GM23338 (cell line): ENCODE measurements at regions not wholly inside any gene's neighbourhood (a gene's known extent, or its start where the extent isn't known, plus 50 kb on each side); places are given as distances from the start of the nearest gene placed in this dataset.

Experiments used
- EZH2 ChIP-seq: fragments of 200-600 bp; sonication (generic); IDR thresholded peaks from one replicate; pipeline ENCODE4 v1.8.0; 2017; ENCODE audit warnings: antibody characterized with exemption, mild to moderate bottlenecking, low read depth; ENCODE audit not compliant: unreplicated experiment
- EZH2phosphoT487 ChIP-seq: fragments of 200-600 bp; sonication (generic); IDR thresholded peaks from one replicate; pipeline ENCODE4 v1.8.1; 2018; ENCODE audit warnings: antibody characterized with exemption; ENCODE audit not compliant: unreplicated experiment
- POLR2AphosphoS5 ChIP-seq: IDR thresholded peaks from 2 replicates; pipeline ENCODE4 v1.6.1; 2016; ENCODE audit warnings: antibody characterized with exemption, low read depth
- STAT1 ChIP-seq: IDR thresholded peaks from one replicate; pipeline ENCODE4 v1.6.1; 2016; ENCODE audit warnings: antibody characterized with exemption; ENCODE audit not compliant: unreplicated experiment
- TF ChIP-seq, protein P1 (sequence below), 2 experiments: fragments of 200-600 bp in 1 of 2; sonication (generic) in 1 of 2; conservative IDR thresholded peaks; 2 replicates each; pipeline versions ENCODE4 v1.5.1 to v1.6.1; 2016 to 2017; ENCODE audit warnings: antibody characterized with exemption in 2 of 2, low read depth in 2 of 2, mild to moderate bottlenecking in 2 of 2, moderate library complexity in 1 of 2

GRCh38 chr18:29616867-29617266 lies 1425.7 kb downstream of the DSC3 start:
- TF ChIP-seq, protein P1, sequence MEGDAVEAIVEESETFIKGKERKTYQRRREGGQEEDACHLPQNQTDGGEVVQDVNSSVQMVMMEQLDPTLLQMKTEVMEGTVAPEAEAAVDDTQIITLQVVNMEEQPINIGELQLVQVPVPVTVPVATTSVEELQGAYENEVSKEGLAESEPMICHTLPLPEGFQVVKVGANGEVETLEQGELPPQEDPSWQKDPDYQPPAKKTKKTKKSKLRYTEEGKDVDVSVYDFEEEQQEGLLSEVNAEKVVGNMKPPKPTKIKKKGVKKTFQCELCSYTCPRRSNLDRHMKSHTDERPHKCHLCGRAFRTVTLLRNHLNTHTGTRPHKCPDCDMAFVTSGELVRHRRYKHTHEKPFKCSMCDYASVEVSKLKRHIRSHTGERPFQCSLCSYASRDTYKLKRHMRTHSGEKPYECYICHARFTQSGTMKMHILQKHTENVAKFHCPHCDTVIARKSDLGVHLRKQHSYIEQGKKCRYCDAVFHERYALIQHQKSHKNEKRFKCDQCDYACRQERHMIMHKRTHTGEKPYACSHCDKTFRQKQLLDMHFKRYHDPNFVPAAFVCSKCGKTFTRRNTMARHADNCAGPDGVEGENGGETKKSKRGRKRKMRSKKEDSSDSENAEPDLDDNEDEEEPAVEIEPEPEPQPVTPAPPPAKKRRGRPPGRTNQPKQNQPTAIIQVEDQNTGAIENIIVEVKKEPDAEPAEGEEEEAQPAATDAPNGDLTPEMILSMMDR (conservative IDR thresholded peaks at IDR 0.05; ENCODE audit: low read depth in 2 of 2): peak in 1 of 2 experiments; percentile 44; a peak in 2 of 4 replicates
- TF ChIP-seq EZH2: no peak
- no peak for TF ChIP-seq POLR2AphosphoS5
- TF ChIP-seq STAT1: no peak
- no peak for TF ChIP-seq EZH2phosphoT487
